HG02870 (cell line): ENCODE measurements at regions not wholly inside any gene's neighbourhood (a gene's known extent, or its start where the extent isn't known, plus 50 kb on each side); places are given as distances from the start of the nearest gene placed in this dataset.

Experiments used
- ATAC-seq: cut with Tn5 transposase; IDR thresholded peaks from one replicate; pipeline ENCODE4 v1.9.1; 2021; ENCODE audit warnings: mild to moderate bottlenecking, moderate library complexity; ENCODE audit not compliant: unreplicated experiment

GRCh38 chr2:15701341-15701907 lies 109.8 kb downstream of the DDX1 start:
- ATAC-seq: no peak

GRCh38 chr2:15701991-15702390 lies 110.3 kb downstream of the DDX1 start:
- ATAC-seq: no peak

GRCh38 chr2:15702452-15702851 lies 110.8 kb downstream of the DDX1 start:
- ATAC-seq: no peak

GRCh38 chr2:15703365-15703869 lies 111.7 kb downstream of the DDX1 start:
- no peak for ATAC-seq

- no peak for ATAC-seq
These were observed 112.6 kb downstream of the DDX1 start for GRCh38 chr2:15704086-15704787.

- no peak for ATAC-seq
These were observed 113.1 kb downstream of the DDX1 start for GRCh38 chr2:15704788-15705115.

GRCh38 chr2:15705310-15705709 lies 113.6 kb downstream of the DDX1 start:
- no peak for ATAC-seq

GRCh38 chr2:15705839-15706386 lies 114.2 kb downstream of the DDX1 start:
- no peak for ATAC-seq

- ATAC-seq: no peak
These were observed 114.8 kb downstream of the DDX1 start for GRCh38 chr2:15706424-15706823.

GRCh38 chr2:15706986-15707632 lies 115.4 kb downstream of the DDX1 start:
- ATAC-seq: no peak

- ATAC-seq: no peak
These were observed 116.5 kb downstream of the DDX1 start for GRCh38 chr2:15708161-15708560.

GRCh38 chr2:15708865-15709820 lies 117.5 kb downstream of the DDX1 start:
- ATAC-seq: no peak

GRCh38 chr2:15711126-15711860 lies 119.6 kb downstream of the DDX1 start:
- no peak for ATAC-seq

- ATAC-seq: no peak
These were observed 121.1 kb downstream of the DDX1 start for GRCh38 chr2:15712551-15713342.

- ATAC-seq: no peak
These were observed 121.8 kb downstream of the DDX1 start for GRCh38 chr2:15713475-15713874.

- ATAC-seq: no peak
These were observed 122.3 kb downstream of the DDX1 start for GRCh38 chr2:15714002-15714401.

GRCh38 chr2:15714609-15715008 lies 122.9 kb downstream of the DDX1 start:
- ATAC-seq: no peak

GRCh38 chr2:15715596-15715995 lies 123.9 kb downstream of the DDX1 start:
- ATAC-seq: no peak
